Endometrium (tissue), 2 donors: ENCODE measurements at regions not wholly inside any gene's neighbourhood (a gene's known extent, or its start where the extent isn't known, plus 50 kb on each side); places are given as distances from the start of the nearest gene placed in this dataset.
"Not testable (repeated sequence)": the region's sequence is repeated elsewhere in the genome, so short reads cannot be mapped to it uniquely, and the experiment has no call there.

ENCODE experiments used
- FAIRE-seq: peaks from 2 replicates; lab custom pipeline; 2012; peaks lifted over from hg19 to GRCh38; lab: Jason Lieb, UNC
- donor health status: control.
- donor health status: control.

GRCh38 chr16:16879567-16880251, 500.8 kb downstream of the NPIPA7 start:
- no peak for FAIRE-seq

- FAIRE-seq, result no peak
Measured at GRCh38 chr16:16881814-16882213, 502.9 kb downstream of the NPIPA7 start.

GRCh38 chr16:16882766-16883165, 503.8 kb downstream of the NPIPA7 start:
- no peak for FAIRE-seq

- no peak for FAIRE-seq
Measured at GRCh38 chr16:16884451-16884850, 505.5 kb downstream of the NPIPA7 start.

- FAIRE-seq, result no peak
Measured at GRCh38 chr16:16887193-16887592, 508.3 kb downstream of the NPIPA7 start.

GRCh38 chr16:16890964-16891363, 512.0 kb downstream of the NPIPA7 start:
- no peak for FAIRE-seq

GRCh38 chr16:16904601-16905000, 525.7 kb downstream of the NPIPA7 start:
- no peak for FAIRE-seq

- FAIRE-seq, result no peak
Measured at GRCh38 chr16:16905850-16906249, 526.9 kb downstream of the NPIPA7 start.

GRCh38 chr16:16907089-16907488, 528.1 kb downstream of the NPIPA7 start:
- FAIRE-seq, result no peak

- FAIRE-seq, result no peak
Measured at GRCh38 chr16:16908077-16908476, 529.1 kb downstream of the NPIPA7 start.

GRCh38 chr16:16909126-16909525, 530.2 kb downstream of the NPIPA7 start:
- no peak for FAIRE-seq

- FAIRE-seq, result no peak
Measured at GRCh38 chr16:16910666-16911065, 531.7 kb downstream of the NPIPA7 start.

GRCh38 chr16:16915771-16916170, 536.8 kb downstream of the NPIPA7 start:
- FAIRE-seq, result no peak

GRCh38 chr16:16917191-16917785, 538.3 kb downstream of the NPIPA7 start:
- no peak for FAIRE-seq

- no peak for FAIRE-seq
Measured at GRCh38 chr16:16923479-16923878, 544.5 kb downstream of the NPIPA7 start.

- FAIRE-seq, result no peak
Measured at GRCh38 chr16:16924613-16925012, 545.7 kb downstream of the NPIPA7 start.

GRCh38 chr16:16925432-16925831, 545.3 kb downstream of the XYLT1 start:
- no peak for FAIRE-seq

- FAIRE-seq, result no peak
Measured at GRCh38 chr16:16928532-16929109, 542.1 kb downstream of the XYLT1 start.

- FAIRE-seq, result no peak
Measured at GRCh38 chr16:16930309-16931000, 540.3 kb downstream of the XYLT1 start.

- no peak for FAIRE-seq
Measured at GRCh38 chr16:16933861-16934260, 536.9 kb downstream of the XYLT1 start.

GRCh38 chr16:16934660-16935059, 536.1 kb downstream of the XYLT1 start:
- no peak for FAIRE-seq

- not testable (repeated sequence) for FAIRE-seq
Measured at GRCh38 chr16:16935909-16936308, 534.9 kb downstream of the XYLT1 start.

- FAIRE-seq, result no peak
Measured at GRCh38 chr16:16937576-16937975, 533.2 kb downstream of the XYLT1 start.
